GM19328 (cell line): ENCODE measurements at regions not wholly inside any gene's neighbourhood (a gene's known extent, or its start where the extent isn't known, plus 50 kb on each side); places are given as distances from the start of the nearest gene placed in this dataset.

Experiments
- ATAC-seq: cut with Tn5 transposase; IDR thresholded peaks from one replicate; pipeline ENCODE4 v1.9.1; 2021; ENCODE audit warnings: mild to moderate bottlenecking, moderate library complexity; ENCODE audit not compliant: unreplicated experiment

GRCh38 chr10:2982146-2982545 lies 85.2 kb upstream of the PFKP start:
- ATAC-seq, result no peak

DNA sequence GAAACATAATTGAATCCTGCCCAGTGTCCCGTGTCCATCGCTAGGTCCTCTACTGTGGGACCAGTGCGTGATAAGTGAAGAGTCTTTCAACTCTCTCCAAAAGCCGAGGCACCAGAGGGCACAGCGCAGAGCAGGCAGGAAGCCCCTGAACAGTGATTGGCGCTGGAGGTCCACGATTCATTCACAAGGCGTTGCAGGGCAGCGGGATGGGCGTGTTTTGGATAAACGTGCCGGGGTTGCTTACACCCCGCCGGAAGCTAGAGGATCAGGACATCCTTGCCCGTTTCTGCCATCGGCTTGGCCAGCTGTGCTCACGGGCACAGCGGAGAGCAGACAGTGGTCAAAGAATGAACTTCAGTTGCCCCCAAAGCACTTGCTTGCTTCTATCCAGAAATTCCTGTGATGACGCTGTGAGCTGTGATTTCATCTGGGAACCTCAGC lies 86.0 kb upstream of the PFKP start:
- no peak for ATAC-seq

- ATAC-seq, result no peak
Measured at GRCh38 chr10:2980791-2981360, 86.5 kb upstream of the PFKP start.

- no peak for ATAC-seq
Measured at GRCh38 chr10:2980116-2980515, 87.2 kb upstream of the PFKP start.

- no peak for ATAC-seq
Measured at GRCh38 chr10:2979306-2979705, 88.0 kb upstream of the PFKP start.

DNA sequence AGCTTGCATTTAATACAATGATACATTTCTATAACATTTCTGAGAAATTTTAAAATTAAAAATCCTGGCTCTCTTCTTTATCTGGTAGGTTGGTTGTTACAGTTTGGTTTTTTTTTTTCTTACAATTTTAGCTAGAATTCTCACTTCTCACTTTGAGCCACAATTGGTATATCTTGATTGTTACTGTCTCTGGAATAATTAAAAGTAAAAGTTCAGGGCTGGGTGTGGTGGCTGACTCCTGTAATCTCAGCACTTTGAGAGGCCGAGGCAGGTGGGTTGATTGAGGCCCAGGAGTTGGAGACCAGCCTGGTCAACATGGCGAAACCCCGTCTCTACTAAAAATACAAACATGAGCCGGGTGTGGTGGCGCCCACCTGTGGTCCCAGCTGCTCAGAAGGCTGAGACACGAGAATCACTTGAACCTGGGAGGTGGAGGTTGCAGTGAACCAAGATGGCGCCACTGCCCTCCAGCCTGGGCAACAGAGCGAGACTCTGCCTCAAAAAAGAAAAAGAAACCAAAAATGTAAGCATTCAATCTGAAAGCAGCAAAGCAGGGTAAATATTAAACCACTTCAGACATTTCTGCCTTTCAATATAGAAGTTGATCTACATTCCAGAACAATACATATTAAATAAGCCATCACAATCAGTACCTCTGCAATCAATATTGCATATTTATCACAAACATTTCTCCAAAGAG lies 88.6 kb upstream of the PFKP start:
- no peak for ATAC-seq

DNA sequence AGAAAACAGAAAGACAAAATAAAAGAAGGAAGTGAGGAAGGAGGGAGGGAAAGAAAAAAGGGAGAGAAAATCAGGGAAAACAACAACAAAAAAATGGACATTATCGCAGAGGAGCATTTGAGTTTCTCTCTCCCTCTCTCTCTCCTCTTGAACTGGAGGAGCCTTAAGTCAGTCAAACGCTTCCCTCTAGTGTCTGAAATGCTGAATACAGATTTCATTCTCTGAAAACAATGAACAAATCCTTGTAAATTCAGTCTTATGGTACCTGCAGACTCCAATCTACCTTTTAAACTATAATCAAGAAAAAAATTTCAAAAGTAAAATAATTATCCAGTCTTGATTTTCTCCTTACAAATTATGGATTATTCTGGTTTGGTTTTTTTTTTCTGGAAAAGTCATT lies 89.2 kb upstream of the PFKP start:
- no peak for ATAC-seq

GRCh38 chr10:2974503-2975207 lies 92.7 kb upstream of the PFKP start:
- no peak for ATAC-seq

GRCh38 chr10:2974083-2974482 lies 93.3 kb upstream of the PFKP start:
- ATAC-seq, result no peak

DNA sequence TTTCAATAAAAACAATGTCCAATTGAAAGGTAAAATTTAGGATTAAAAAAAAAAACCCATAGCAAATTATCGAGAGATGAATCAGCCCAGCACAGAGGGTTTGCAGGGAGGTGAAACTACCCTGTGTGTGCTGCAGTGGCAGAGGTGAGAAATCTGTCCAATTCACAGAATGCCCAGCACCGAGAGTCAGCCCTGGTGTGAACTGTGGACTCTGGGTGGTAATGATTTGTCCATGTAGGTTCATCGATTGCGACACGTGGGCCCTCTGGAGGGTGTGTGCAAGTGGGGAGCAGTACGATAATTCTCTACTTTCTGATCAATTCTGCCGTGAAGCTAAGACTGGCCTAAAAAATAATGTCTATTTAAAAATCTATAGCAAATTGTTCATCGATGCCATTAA lies 94.5 kb upstream of the PFKP start:
- no peak for ATAC-seq

GRCh38 chr10:2972216-2972615 lies 95.1 kb upstream of the PFKP start:
- no peak for ATAC-seq

- no peak for ATAC-seq
Measured at GRCh38 chr10:2970190-2970823, 97.0 kb upstream of the PFKP start.

GRCh38 chr10:2968401-2969058 lies 98.8 kb upstream of the PFKP start:
- no peak for ATAC-seq

DNA sequence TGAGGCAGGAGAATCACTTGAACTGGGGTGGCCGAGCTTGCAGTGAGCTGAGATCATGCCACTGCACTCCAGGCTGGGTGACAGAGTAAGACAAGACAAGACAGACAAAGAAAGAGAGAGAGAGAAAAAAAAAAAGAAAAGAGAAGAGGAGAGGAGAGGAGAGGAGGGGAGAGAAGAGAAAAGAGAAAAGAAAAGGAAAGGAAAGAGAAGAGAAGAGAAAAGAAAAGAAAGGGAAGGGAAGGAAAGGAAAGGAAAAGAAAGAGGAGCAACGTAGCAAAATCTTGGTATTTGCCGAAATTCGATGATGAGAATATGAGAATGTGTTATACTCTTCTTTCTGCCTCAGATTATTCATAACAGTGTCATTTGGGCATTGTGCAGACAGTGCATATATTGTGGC lies 101.2 kb upstream of the PFKP start:
- ATAC-seq, result no peak

GRCh38 chr10:2964632-2965296 lies 102.6 kb upstream of the PFKP start:
- no peak for ATAC-seq

DNA sequence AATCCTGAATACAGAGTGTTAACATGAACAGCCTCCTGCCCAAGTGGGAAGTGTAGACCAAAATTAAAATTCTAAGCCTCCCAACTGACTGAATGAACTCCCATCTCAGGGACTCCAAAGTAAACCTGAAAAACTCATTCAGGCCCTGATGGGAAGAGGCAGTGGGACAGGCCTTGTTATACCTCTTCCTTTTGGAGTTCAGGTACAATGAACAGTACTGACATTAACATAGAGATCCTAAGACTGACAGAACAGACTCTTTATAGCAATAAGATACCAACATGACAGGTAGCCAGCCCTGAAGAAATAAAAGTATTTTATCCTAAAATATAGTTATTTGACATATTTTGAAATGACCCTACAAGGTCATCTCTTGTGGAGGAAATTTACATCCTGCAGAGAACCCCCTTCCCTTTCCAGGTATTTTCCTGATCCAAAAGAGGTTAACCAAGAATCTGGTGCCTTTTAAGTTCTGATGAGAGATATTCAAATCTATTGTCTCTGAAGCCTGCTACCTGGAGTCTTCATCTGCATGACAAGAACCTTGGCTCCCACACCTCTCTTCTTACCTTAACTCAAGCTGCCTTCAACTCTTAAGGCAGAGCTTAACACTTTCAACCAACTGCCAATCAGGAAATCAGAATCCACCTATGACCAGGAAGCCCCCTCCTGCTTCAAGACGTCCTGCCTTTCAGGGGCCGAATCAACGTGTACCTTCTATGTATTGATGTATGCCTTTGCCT lies 103.3 kb upstream of the PFKP start:
- no peak for ATAC-seq

DNA sequence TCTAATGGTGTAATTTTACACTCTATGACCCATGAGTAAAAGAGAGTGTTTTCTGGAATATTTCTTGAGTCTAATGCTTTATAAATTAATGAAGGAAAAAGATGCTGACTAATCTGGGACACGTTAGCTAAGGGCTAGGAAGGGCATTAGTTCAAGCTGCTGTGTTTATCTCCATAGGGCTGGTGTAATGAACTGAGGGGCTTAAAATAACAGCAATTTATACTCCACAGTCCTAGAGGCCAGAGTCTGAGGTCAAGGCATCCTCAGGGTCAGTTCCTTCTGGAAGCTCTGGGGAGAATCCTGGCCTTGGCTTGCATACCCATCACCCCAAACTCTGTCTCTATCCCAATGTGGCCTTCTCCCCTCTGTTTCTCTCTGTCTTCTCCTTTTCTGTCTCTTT lies 105.2 kb upstream of the PFKP start:
- ATAC-seq, result no peak

DNA sequence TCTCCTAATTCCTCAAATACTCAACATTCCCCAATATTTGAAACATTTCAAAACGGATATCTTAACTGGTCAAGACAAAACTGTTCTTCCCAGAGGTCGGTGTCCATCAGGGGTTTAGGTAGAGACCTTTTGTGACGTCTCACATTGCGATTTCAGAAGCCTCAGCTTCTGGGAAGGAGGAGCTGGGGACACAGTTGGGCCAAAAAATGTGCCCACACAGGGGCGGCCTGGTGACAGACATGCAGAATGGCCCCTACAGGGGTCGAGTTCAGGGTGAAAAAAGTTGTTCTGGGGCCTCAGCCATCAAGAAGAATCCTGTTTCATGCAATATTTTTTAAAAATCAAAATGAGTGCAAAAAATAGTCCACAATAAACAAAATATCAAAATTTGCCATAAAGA lies 108.7 kb upstream of the PFKP start:
- no peak for ATAC-seq

DNA sequence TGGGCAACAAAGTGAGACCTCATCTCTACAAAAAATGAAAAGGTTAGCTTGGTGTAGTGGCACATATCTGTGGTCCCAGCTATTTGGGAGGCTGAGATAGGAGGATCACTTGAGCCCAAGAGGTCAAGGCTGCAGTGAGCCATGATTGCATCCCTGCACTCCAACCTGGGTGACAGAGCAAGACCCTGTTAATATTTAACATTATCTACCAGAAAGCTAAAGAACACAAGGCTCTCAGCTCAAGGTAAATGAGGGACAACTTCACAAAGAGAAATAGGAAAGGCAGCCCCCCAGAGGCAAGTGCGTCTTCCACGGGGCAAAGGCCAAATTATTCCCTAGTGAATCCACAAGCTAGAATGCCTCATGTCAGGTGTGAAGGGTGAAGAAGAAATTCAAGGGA lies 109.6 kb upstream of the PFKP start:
- ATAC-seq, result no peak

GRCh38 chr10:2955064-2955463 lies 112.3 kb upstream of the PFKP start:
- no peak for ATAC-seq
